Smooth muscle cell (in vitro differentiated cells): ENCODE measurements at regions not wholly inside any gene's neighbourhood (a gene's known extent, or its start where the extent isn't known, plus 50 kb on each side); places are given as distances from the start of the nearest gene placed in this dataset.

Experiments
- DNase-seq: peaks from one replicate; lab custom pipeline; 2025; ENCODE audit not compliant: unreplicated experiment; lab: John Stamatoyannopoulos, UW
- H2AFZ ChIP-seq: fragments of 200-600 bp; sonication (generic); 2 replicates; pipeline ENCODE4 v1.6.0; 2016; ENCODE audit warnings: antibody characterized with exemption, low read depth, mild to moderate bottlenecking
- H3F3A ChIP-seq: fragments of 200-600 bp; sonication (generic); 2 replicates; pipeline ENCODE4 v1.6.0; 2017; ENCODE audit warnings: antibody characterized with exemption, low read depth
- H3K27ac ChIP-seq: fragments of 200-600 bp; sonication (generic); 2 replicates; pipeline ENCODE4 v1.5.1; 2016; ENCODE audit warnings: low read depth, mild to moderate bottlenecking
- H3K27me3 ChIP-seq: fragments of 200-600 bp; sonication (generic); 2 replicates; pipeline ENCODE4 v1.6.1; 2016; ENCODE audit warnings: low read depth, mild to moderate bottlenecking
- H3K36me3 ChIP-seq: fragments of 200-600 bp; sonication (generic); 2 replicates; pipeline ENCODE4 v1.5.1; 2016; ENCODE audit warnings: low read depth
- H3K4me1 ChIP-seq: fragments of 200-600 bp; sonication (generic); 2 replicates; pipeline ENCODE4 v1.5.1; 2016; ENCODE audit warnings: low read depth
- H3K4me2 ChIP-seq: fragments of 200-600 bp; sonication (generic); 2 replicates; pipeline ENCODE4 v1.6.0; 2016; ENCODE audit warnings: mild to moderate bottlenecking
- H3K4me3 ChIP-seq: fragments of 200-600 bp; sonication (generic); 2 replicates; pipeline ENCODE4 v1.5.1; 2016; ENCODE audit warnings: mild to moderate bottlenecking
- H3K79me2 ChIP-seq: fragments of 200-600 bp; sonication (generic); 2 replicates; pipeline ENCODE4 v1.6.0; 2016; ENCODE audit warnings: low read depth, mild to moderate bottlenecking
- H3K9ac ChIP-seq: fragments of 200-600 bp; sonication (generic); 2 replicates; pipeline ENCODE4 v1.6.0; 2016; ENCODE audit warnings: low read depth
- H3K9me3 ChIP-seq: fragments of 200-600 bp; sonication (generic); replicated peaks from 2 replicates; pipeline ENCODE4 v1.5.1; 2016; ENCODE audit warnings: low read depth
- H4K20me1 ChIP-seq: fragments of 200-600 bp; sonication (generic); 2 replicates; pipeline ENCODE4 v1.6.0; 2016; ENCODE audit warnings: low read depth
- WGBS: methylation state at CpG from one replicate; pipeline ENCODE4 v1.1.7; 2016; ENCODE audit warnings: low lambda C conversion rate; 5-methylcytosine and 5-hydroxymethylcytosine counted together
- TF ChIP-seq, protein P1 (sequence below): fragments of 200-600 bp; sonication (generic); IDR thresholded peaks from 2 replicates; pipeline ENCODE4 v1.5.1; 2017; ENCODE audit warnings: borderline replicate concordance, mild to moderate bottlenecking, antibody characterized with exemption; ENCODE audit not compliant: insufficient read depth, poor library complexity, severe bottlenecking

DNA sequence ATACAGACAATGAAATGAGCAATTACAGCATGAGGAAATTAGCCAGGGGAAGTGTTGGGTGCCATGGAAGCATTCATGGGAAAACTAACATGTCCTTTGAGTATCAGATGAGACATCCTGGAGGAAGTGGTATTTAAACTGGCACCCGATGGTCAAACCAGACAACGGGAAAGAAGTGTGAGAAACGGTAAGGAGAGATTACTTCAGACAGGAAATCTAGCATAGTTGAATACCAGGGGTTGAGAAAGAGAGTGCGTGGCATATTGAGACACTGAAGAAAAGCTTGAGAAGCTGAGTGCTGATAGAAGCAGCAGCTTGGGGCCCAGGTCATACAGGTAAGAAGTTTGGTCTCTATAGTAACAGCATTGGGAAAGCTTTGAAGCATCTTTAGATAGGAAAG is 175.3 kb downstream of the C11orf87 start:
- Histone ChIP-seq H3K4me2 (no peak overlapping the region), H3K27me3 (no peaks in the 10 kb centered on the region), H3K4me3 (no peak overlapping the region), H4K20me1 (no peaks in the 10 kb centered on the region), H3K9ac (no peak overlapping the region), H3K36me3 (no peaks in the 10 kb centered on the region), H3K79me2 (no peaks in the 10 kb centered on the region), H3F3A (no peaks in the 10 kb centered on the region), H3K4me1 (no peaks in the 10 kb centered on the region), H3K9me3 (no peaks in the 10 kb centered on the region), H3K27ac (no peak overlapping the region), H2AFZ (no peak overlapping the region)
- WGBS = 89% methylated on average over 4 of the region's 4 CpGs
- no peak for DNase-seq
- TF ChIP-seq, protein P1, sequence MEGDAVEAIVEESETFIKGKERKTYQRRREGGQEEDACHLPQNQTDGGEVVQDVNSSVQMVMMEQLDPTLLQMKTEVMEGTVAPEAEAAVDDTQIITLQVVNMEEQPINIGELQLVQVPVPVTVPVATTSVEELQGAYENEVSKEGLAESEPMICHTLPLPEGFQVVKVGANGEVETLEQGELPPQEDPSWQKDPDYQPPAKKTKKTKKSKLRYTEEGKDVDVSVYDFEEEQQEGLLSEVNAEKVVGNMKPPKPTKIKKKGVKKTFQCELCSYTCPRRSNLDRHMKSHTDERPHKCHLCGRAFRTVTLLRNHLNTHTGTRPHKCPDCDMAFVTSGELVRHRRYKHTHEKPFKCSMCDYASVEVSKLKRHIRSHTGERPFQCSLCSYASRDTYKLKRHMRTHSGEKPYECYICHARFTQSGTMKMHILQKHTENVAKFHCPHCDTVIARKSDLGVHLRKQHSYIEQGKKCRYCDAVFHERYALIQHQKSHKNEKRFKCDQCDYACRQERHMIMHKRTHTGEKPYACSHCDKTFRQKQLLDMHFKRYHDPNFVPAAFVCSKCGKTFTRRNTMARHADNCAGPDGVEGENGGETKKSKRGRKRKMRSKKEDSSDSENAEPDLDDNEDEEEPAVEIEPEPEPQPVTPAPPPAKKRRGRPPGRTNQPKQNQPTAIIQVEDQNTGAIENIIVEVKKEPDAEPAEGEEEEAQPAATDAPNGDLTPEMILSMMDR = no peak

DNA sequence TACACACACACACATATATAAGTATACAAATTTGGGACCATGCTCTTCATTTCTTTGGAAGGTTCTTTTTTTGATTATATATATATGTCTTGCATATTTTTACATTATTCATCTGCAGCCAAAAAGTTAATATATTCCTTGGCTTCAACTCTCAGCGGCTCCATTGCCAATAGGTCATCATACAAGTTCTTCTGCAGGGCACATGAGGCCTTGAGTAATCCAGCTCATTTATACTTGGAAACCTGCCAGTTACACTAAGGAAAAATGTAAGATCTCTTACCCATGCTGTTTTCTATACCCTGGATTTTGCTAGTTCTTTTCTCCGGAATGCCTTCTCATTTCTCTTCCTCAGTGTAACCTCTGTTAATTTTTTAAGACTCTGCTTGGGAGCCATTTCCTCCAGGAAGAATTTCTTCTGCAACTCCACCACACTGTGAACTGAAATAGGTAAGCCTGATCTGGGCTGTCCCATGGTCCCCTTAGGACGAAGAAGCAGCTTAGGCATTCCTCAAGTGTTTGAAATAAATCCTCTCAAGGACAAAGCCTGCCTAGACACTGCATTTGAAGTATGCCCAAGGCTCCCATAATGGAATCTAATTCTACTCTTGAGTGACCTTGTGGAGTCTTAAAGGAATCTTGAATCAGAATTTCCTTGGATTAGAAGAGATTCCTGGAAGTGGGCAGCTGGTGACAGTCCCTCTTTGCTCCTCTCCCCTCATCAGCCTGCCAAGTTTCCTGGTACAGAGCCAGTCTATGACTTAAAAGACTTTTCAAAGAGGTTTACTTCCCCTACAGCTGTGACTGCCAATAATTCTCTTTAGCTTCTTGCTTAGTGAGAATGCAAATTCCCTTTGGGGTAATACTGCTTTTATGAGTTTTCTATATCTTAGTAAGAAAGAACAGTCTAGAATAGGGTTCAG is 182.8 kb downstream of the C11orf87 start:
- no peak for DNase-seq
- H3K4me1 ChIP-seq = no peaks in the 10 kb centered on the region
- no peaks in the 10 kb centered on the region for H3K9me3 ChIP-seq
- no peak overlapping the region for H2AFZ ChIP-seq
- no peak overlapping the region for H3K4me2 ChIP-seq
- no peaks in the 10 kb centered on the region for H3K27me3 ChIP-seq
- H4K20me1 ChIP-seq = no peaks in the 10 kb centered on the region
- TF ChIP-seq, protein P1 = no peak
- no peaks in the 10 kb centered on the region for H3F3A ChIP-seq
- no peaks in the 10 kb centered on the region for H3K36me3 ChIP-seq
- 87% methylated on average over 3 of the region's 3 CpGs for WGBS
- H3K9ac ChIP-seq = no peak overlapping the region
- no peaks in the 10 kb centered on the region for H3K79me2 ChIP-seq
- no peak overlapping the region for H3K27ac ChIP-seq
- no peak overlapping the region for H3K4me3 ChIP-seq

DNA sequence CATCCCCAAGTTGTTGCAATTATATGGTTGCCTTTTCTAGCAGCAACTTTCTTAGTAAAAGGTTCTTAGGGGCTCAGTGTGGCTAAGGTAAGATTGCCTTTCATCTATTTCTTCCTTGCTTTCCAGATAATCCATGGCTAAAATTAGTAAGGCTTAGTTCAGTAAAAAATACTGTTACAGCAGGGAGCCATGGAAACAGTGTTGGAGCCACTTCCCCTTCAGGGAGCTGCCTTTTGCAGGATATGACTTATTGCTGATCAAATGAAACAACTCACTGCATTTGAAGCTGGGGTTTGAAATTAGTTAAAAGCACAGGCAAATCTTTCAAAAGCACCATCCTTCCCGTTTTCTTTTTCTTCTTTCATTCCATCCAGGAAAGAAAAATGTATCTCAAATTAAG is 184.3 kb downstream of the C11orf87 start:
- Histone ChIP-seq H3K27ac (no peak overlapping the region), H3K79me2 (no peaks in the 10 kb centered on the region), H3K4me3 (no peak overlapping the region), H3K4me2 (no peak overlapping the region), H3F3A (no peaks in the 10 kb centered on the region), H3K36me3 (no peaks in the 10 kb centered on the region), H3K27me3 (no peaks in the 10 kb centered on the region), H3K4me1 (no peaks in the 10 kb centered on the region), H2AFZ (no peak overlapping the region), H3K9me3 (no peaks in the 10 kb centered on the region), H3K9ac (no peak overlapping the region), H4K20me1 (no peaks in the 10 kb centered on the region)
- TF ChIP-seq, protein P1 = no peak
- 68% methylated on average over 1 of the region's 1 CpG for WGBS
- no peak for DNase-seq
